Breast epithelium (tissue), 4 donors: ENCODE measurements at regions not wholly inside any gene's neighbourhood (a gene's known extent, or its start where the extent isn't known, plus 50 kb on each side); places are given as distances from the start of the nearest gene placed in this dataset.

Experiments used
- DNase-seq, 2 donors: peaks; one replicate each; pipeline ENCODE4 v3.0.0-alpha.2; 2019; ENCODE audit warnings: low spot score in 2 of 2
- H3K27ac ChIP-seq, 2 donors: fragments of 200-600 bp; sonication (generic) in 1 of 2; one replicate each; pipeline ENCODE4 v1.5.1; 2016 to 2019; ENCODE audit warnings: mild to moderate bottlenecking in 1 of 2
- H3K27me3 ChIP-seq, 2 donors: fragments of 200-600 bp; sonication (generic) in 1 of 2; one replicate each; pipeline versions ENCODE4 v1.5.1 to v1.6.0; 2017 to 2019; ENCODE audit warnings: control low read depth in 1 of 2, mild to moderate bottlenecking in 1 of 2
- H3K36me3 ChIP-seq: fragments of 200-600 bp; one replicate; pipeline ENCODE4 v1.5.1; 2019
- H3K4me1 ChIP-seq, 2 donors: fragments of 200-600 bp; sonication (generic); one replicate each; pipeline ENCODE4 v1.5.1; 2016 to 2019; ENCODE audit warnings: control low read depth in 1 of 2
- H3K4me3 ChIP-seq, 3 donors: fragments of 200-600 bp; sonication (generic); 1 replicate in 2 of 3; 2 replicates in 1 of 3; pipeline ENCODE4 v1.5.1; 2016 to 2019; ENCODE audit warnings: mild to moderate bottlenecking in 3 of 3, moderate library complexity in 2 of 3
- H3K9me3 ChIP-seq, 2 donors: fragments of 200-600 bp; sonication (generic) in 1 of 2; one replicate each; pipeline ENCODE4 v1.5.1; 2016 to 2019; ENCODE audit warnings: control low read depth in 1 of 2
- POLR2A ChIP-seq: fragments of 450-650 bp; IDR thresholded peaks from one replicate; pipeline ENCODE4 v1.6.1; 2016; ENCODE audit warnings: antibody characterized with exemption, mild to moderate bottlenecking, moderate library complexity
- POLR2AphosphoS5 ChIP-seq, 3 donors: sonication (generic); formaldehyde crosslinking; IDR thresholded peaks; one replicate each; pipeline ENCODE4 v1.6.1; 2017; ENCODE audit warnings: antibody characterized with exemption in 3 of 3
- intact Hi-C: fragments of 100-400 bp; cut with DNase I; formaldehyde crosslinking; loops from one replicate; pipeline ENCODE4 v1.15.1; 2023; ENCODE audit warnings: low total_unique reads
- TF ChIP-seq, protein P1 (sequence below), 3 donors: fragments of 450-650 bp; IDR thresholded peaks; one replicate each; pipeline ENCODE4 v1.5.1; 2016 to 2017; ENCODE audit warnings: antibody characterized with exemption in 3 of 3, mild to moderate bottlenecking in 3 of 3, moderate library complexity in 3 of 3

DNA sequence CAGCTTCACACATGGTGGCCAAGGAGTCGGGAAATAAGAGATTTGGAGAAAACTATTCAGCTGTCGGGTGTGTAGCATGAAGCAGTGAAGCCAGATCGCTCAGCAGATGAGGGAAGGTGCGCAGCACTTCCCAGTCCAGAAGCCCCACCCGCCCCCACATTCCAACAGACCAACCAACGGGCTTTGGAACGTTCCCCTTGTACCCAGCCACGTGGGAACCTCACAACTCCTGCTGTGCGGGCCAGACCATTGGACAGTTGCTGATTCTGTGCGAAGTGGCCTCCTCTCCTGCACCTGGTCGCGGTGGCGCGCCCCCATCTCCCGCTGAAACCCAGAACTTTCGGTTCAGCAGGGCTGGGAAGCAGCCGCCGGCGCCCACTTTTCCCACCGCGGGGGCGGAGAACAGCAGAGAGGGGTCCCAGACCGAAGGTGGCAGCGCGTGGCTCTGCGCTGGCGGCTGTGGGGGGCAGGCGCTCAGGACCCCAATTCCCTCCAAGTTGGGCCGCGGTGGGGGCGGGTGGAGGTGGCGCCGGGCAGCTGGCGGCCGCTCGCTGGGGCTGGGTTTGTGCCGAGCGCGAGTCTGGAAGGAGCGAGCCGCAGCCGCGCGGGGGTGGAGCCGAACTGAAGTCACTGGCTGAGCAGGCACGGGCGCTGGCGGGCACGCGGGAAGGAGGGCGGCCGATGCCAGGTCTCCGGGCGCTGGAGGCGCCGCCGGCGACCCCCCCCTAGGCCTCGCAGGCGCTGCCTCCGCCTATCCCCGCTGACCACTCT, 1301.5 kb upstream of the SORCS1 start:
- H3K9me3 ChIP-seq, result peaks cover 0 to 4% of the 10 kb centered on the region in 2 donors
- TF ChIP-seq POLR2A (no peak), POLR2AphosphoS5 (IDR thresholded peaks at IDR 0.05) (no peak)
- TF ChIP-seq, protein P1, sequence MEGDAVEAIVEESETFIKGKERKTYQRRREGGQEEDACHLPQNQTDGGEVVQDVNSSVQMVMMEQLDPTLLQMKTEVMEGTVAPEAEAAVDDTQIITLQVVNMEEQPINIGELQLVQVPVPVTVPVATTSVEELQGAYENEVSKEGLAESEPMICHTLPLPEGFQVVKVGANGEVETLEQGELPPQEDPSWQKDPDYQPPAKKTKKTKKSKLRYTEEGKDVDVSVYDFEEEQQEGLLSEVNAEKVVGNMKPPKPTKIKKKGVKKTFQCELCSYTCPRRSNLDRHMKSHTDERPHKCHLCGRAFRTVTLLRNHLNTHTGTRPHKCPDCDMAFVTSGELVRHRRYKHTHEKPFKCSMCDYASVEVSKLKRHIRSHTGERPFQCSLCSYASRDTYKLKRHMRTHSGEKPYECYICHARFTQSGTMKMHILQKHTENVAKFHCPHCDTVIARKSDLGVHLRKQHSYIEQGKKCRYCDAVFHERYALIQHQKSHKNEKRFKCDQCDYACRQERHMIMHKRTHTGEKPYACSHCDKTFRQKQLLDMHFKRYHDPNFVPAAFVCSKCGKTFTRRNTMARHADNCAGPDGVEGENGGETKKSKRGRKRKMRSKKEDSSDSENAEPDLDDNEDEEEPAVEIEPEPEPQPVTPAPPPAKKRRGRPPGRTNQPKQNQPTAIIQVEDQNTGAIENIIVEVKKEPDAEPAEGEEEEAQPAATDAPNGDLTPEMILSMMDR (IDR thresholded peaks at IDR 0.05), result no peak
- H3K27me3 ChIP-seq, result peaks cover 0 to 4% of the 10 kb centered on the region in 2 donors
- DNase-seq, result peak in 1 of 2 donors; percentile 51
- no peaks in the 10 kb centered on the region for H3K4me1 ChIP-seq
- no peaks in the 10 kb centered on the region for H3K36me3 ChIP-seq
- intact Hi-C loops, result no loop called here
- peak overlapping the region; percentile 52 to 79 (median 65) for H3K4me3 ChIP-seq
- H3K27ac ChIP-seq, result no peak overlapping the region

DNA sequence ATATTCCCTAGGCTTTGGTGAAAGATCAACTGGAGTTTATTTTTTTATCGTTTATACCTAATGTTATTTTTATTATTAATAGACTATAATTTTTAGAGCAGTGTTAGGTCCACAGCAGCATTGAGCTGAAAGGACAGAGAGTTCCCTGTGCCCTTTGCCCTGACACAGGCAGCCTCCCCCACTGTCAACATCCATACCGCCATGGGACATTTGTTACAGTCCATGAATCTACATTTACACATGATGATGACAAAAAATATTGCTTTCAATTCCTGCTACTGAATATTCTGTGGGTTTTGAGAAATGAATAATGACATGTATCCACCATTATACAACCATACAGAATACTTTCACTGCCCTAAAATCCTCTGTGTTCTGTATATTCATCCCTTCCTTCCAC, 1297.5 kb upstream of the SORCS1 start:
- DNase-seq, result no peak
- no peak overlapping the region for H3K4me3 ChIP-seq
- H3K4me1 ChIP-seq, result no peaks in the 10 kb centered on the region
- H3K9me3 ChIP-seq, result no peaks in the 10 kb centered on the region
- TF ChIP-seq, protein P1 (IDR thresholded peaks at IDR 0.05), result no peak
- H3K36me3 ChIP-seq, result no peaks in the 10 kb centered on the region
- intact Hi-C loops, result no loop called here
- H3K27me3 ChIP-seq, result peaks cover 0 to 4% of the 10 kb centered on the region in 2 donors
- H3K27ac ChIP-seq, result no peak overlapping the region

DNA sequence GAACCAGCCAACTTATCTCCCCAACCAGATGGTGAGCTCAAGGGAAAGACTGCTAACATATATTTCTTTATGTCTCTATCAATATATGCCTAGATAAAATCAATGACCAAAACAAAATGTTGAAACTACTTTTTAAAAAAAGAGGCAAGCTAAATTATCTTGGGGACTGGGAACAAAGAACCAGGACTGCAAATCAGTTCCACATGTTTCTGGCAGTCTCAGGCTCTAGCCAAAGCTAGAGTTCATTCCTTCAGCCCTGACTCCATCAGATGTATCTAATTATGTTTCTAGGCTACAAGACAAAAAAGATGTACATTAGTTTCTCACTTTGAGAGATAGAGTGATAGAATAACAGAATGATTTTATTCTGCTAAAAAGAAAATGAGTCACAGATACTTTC, 1290.3 kb upstream of the SORCS1 start:
- intact Hi-C loops, result no loop called here

DNA sequence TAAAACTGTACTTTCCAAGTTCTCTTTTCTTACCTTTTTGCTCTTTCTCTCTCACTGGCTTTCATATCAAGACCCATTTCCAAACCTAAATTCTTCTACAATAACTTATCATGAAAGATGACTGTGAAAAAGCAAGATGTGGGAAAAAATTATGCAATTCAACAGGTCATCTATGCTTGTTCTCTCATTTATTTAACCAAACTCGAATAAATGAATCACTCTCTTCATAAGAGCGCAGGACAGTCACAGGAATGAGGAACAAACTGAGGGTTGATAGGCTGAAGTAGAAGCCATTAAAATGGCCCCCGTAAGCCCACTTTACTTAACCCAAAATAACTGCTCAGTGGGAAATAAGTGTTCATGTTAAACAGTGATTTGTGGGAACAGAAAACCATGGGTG, 1289.7 kb upstream of the SORCS1 start:
- Histone ChIP-seq H3K36me3 (no peaks in the 10 kb centered on the region), H3K9me3 (no peaks in the 10 kb centered on the region), H3K4me3 (no peak overlapping the region), H3K27ac (peak overlapping the region; percentile 38 to 81), H3K27me3 (no peaks in the 10 kb centered on the region), H3K4me1 (no peaks in the 10 kb centered on the region)
- DNase-seq, result no peak
- TF ChIP-seq POLR2A (no peak), POLR2AphosphoS5 (IDR thresholded peaks at IDR 0.05) (no peak)
- TF ChIP-seq, protein P1 (IDR thresholded peaks at IDR 0.05), result no peak
- intact Hi-C loops, result no loop called here

More for the DNA sequence above, 1290.3 kb upstream of the SORCS1 start:
- no peaks in the 10 kb centered on the region for H3K27me3 ChIP-seq
- H3K4me3 ChIP-seq, result no peak overlapping the region
- H3K27ac ChIP-seq, result peak overlapping the region; percentile 38 to 81
- no peak for DNase-seq
- TF ChIP-seq, protein P1 (IDR thresholded peaks at IDR 0.05), result no peak
- TF ChIP-seq POLR2AphosphoS5 (IDR thresholded peaks at IDR 0.05), result no peak
- TF ChIP-seq POLR2A, result no peak
- no peaks in the 10 kb centered on the region for H3K36me3 ChIP-seq
- H3K9me3 ChIP-seq, result no peaks in the 10 kb centered on the region
- H3K4me1 ChIP-seq, result no peaks in the 10 kb centered on the region

DNA sequence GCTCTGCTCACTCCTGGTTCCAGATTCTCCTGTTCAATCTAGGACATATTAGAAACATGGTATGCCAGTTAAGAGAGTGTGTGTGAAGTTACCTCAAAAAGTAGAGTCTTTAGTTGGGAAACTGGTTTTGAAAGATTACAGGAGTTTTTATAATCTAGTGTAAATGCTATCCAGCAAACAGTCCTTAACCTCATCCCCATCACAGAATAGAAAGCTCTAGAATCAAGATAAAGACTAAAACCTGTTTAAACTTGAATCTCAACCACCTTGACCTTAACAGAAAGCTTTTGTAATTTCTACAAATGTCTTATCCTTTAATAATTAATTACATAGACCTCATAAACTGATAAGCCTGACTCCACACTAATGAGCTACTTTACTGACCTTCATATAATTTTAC, 1288.7 kb upstream of the SORCS1 start:
- H3K36me3 ChIP-seq, result no peaks in the 10 kb centered on the region
- no peak for DNase-seq
- no peak overlapping the region for H3K4me3 ChIP-seq
- intact Hi-C loops, result no loop called here
- no peaks in the 10 kb centered on the region for H3K4me1 ChIP-seq
- H3K27ac ChIP-seq, result no peak overlapping the region
- H3K27me3 ChIP-seq, result no peaks in the 10 kb centered on the region
- no peaks in the 10 kb centered on the region for H3K9me3 ChIP-seq
- TF ChIP-seq, protein P1 (IDR thresholded peaks at IDR 0.05), result no peak
- TF ChIP-seq POLR2AphosphoS5 (IDR thresholded peaks at IDR 0.05), result no peak
- no peak for TF ChIP-seq POLR2A
